ENCODE measurements at regions not wholly inside any gene's neighbourhood (a gene's known extent, or its start where the extent isn't known, plus 50 kb on each side); places are given as distances from the start of the nearest gene placed in this dataset.

DNA sequence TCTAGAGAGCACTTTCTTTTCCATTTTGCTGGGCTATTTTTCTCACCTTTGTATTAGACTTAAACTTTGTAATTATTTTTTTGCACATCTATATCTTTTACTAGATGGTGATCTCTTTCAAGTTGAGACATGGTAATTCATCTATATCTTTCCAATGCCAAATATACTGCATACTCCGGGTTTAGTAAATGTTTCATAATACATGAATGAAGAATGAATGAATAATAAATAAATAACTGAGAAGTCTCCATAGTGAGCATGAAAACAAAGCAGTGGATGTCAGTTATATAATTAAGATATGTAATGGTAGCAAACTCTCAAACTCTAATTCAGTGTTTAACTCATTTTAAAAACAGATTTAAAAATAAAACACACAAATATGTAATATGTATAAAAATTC lies 342.5 kb upstream of the KITLG start:
- no peak for TF ChIP-seq CTCF (IDR thresholded peaks at IDR 0.05; ENCODE audit: unreplicated experiment)
- Mint-ChIP-seq H3K36me3 (no peaks in the 10 kb centered on the region), H3K4me1 (peaks cover 9% of the 10 kb centered on the region), H3K4me3 (no peak overlapping the region), H3K9me3 (peaks cover 7% of the 10 kb centered on the region), H3K27ac (no peak overlapping the region), H3K27me3 (ENCODE audit: low read depth) (no peaks in the 10 kb centered on the region)
- no peak for DNase-seq (ENCODE audit: low spot score in 2 of 2, unreplicated experiment in 2 of 2)

GRCh38 chr12:88921890-88922532 lies 341.7 kb upstream of the KITLG start:
- Mint-ChIP-seq H3K9me3 (peaks cover 7% of the 10 kb centered on the region), H3K4me3 (no peak overlapping the region), H3K27ac (no peak overlapping the region), H3K4me1 (peaks cover 9% of the 10 kb centered on the region), H3K27me3 (ENCODE audit: low read depth) (no peaks in the 10 kb centered on the region), H3K36me3 (no peaks in the 10 kb centered on the region)
- DNase-seq (ENCODE audit: low spot score in 2 of 2, unreplicated experiment in 2 of 2): no peak
- TF ChIP-seq CTCF (IDR thresholded peaks at IDR 0.05; ENCODE audit: unreplicated experiment): no peak

DNA sequence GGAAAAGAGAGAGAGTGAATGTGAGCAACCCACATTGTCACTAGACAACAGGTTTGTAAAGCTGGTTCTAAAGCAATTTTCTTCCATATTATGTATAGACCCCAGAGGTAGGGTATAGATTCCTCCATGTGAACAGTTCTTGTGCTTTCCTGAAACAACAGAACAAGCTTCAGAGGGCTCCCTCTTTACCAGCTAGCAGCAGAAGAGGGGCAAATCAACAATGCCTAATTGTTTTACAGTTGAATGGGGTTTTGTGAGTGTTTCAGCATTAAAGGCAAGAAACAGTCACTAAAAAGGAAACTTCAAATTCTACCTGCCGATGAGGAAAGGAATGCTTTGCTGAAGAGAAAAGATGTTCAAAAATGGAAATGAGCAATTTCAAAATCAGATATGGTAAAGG lies 341.2 kb upstream of the KITLG start:
- Mint-ChIP-seq H3K9me3 (peaks cover 7% of the 10 kb centered on the region), H3K27ac (no peak overlapping the region), H3K4me1 (peaks cover 7% of the 10 kb centered on the region), H3K36me3 (no peaks in the 10 kb centered on the region), H3K4me3 (no peak overlapping the region), H3K27me3 (ENCODE audit: low read depth) (no peaks in the 10 kb centered on the region)
- DNase-seq (ENCODE audit: low spot score in 2 of 2, unreplicated experiment in 2 of 2): no peak
- TF ChIP-seq CTCF (IDR thresholded peaks at IDR 0.05; ENCODE audit: unreplicated experiment): no peak

DNA sequence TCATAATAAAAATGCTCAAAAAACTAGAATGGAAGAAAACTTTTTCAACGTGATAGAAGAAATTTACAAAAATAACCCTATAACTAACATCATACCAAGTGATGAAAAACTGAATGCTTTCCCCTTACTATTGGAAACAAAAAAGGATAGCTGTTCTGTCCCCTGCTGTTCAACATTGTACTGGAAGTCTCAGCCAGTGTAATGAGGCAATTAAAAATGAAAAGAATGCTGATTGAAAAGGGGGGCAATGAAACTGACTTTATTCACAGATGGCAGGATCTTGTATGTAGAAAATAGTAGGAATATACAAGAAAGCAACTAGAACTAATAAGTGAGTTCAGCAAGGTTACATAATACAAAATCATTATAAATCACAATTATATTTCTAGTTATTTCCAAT lies 337.9 kb upstream of the KITLG start:
- H3K27ac Mint-ChIP-seq: no peak overlapping the region
- no peak overlapping the region for H3K4me3 Mint-ChIP-seq
- H3K4me1 Mint-ChIP-seq: peaks cover 4% of the 10 kb centered on the region
- H3K36me3 Mint-ChIP-seq: peaks cover 10% of the 10 kb centered on the region
- no peaks in the 10 kb centered on the region for H3K27me3 Mint-ChIP-seq (ENCODE audit: low read depth)
- DNase-seq (ENCODE audit: low spot score in 2 of 2, unreplicated experiment in 2 of 2): no peak
- peaks cover 17% of the 10 kb centered on the region for H3K9me3 Mint-ChIP-seq
- no peak for TF ChIP-seq CTCF (IDR thresholded peaks at IDR 0.05; ENCODE audit: unreplicated experiment)

DNA sequence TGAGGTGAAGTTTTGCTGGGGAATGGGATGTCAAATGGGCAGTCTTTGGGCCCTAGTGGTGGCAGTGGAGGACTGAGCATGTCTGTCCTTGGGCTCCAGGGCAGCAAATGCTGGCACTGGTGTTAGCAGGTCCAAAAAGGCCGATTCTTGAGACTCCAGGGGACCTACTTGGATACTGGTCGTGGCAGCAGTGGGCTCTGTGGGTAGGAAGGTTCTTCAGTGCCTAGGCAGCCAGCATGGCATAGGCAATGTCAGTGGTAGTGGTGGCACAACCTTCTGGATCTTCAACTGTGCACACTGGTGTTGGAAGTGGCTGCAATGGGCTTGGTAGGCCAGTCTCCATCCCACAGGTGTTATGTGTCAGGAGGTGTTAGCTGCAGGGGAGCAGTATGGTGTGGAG lies 334.7 kb upstream of the KITLG start:
- H3K4me1 Mint-ChIP-seq: no peaks in the 10 kb centered on the region
- H3K27me3 Mint-ChIP-seq (ENCODE audit: low read depth): no peaks in the 10 kb centered on the region
- no peak for TF ChIP-seq CTCF (IDR thresholded peaks at IDR 0.05; ENCODE audit: unreplicated experiment)
- H3K9me3 Mint-ChIP-seq: peaks cover 43% of the 10 kb centered on the region
- no peak for DNase-seq (ENCODE audit: low spot score in 2 of 2, unreplicated experiment in 2 of 2)
- H3K27ac Mint-ChIP-seq: no peak overlapping the region
- no peak overlapping the region for H3K4me3 Mint-ChIP-seq
- H3K36me3 Mint-ChIP-seq: peaks cover 15% of the 10 kb centered on the region

DNA sequence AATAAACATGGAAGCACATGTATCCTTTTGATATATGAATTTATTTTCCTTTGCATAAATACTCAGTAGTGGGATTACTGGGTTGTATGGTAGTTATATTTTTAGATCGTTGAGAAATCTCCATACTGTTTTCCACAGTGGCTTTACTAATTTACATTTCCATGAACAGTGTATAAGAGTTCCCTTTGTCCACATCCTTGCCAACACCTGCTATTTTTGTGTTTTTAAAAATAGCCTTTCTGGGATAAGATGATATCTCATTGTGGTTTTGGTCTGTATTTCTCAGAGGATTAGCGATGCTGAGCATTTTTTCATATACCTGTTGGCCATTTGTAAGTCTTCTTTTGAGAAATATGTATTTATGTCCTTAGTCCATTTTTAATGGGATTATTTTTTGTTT lies 329.2 kb upstream of the KITLG start:
- DNase-seq (ENCODE audit: low spot score in 2 of 2, unreplicated experiment in 2 of 2): no peak
- Mint-ChIP-seq H3K27me3 (ENCODE audit: low read depth) (no peaks in the 10 kb centered on the region), H3K9me3 (peaks cover 55% of the 10 kb centered on the region), H3K4me1 (no peaks in the 10 kb centered on the region), H3K4me3 (no peak overlapping the region), H3K27ac (no peak overlapping the region), H3K36me3 (peaks cover 14% of the 10 kb centered on the region)
- TF ChIP-seq CTCF (IDR thresholded peaks at IDR 0.05; ENCODE audit: unreplicated experiment): no peak
